IPS-NIHi11 (cell line): ENCODE measurements at regions not wholly inside any gene's neighbourhood (a gene's known extent, or its start where the extent isn't known, plus 50 kb on each side); places are given as distances from the start of the nearest gene placed in this dataset.

Experiments used
- DNase-seq: peaks from one replicate; pipeline ENCODE4 v3.0.0; 2012; ENCODE audit warnings: mixed read lengths, low spot score

GRCh38 chr12:62995097-62995496 lies 60.1 kb upstream of the PPM1H start:
- peak; percentile 39 for DNase-seq

DNA sequence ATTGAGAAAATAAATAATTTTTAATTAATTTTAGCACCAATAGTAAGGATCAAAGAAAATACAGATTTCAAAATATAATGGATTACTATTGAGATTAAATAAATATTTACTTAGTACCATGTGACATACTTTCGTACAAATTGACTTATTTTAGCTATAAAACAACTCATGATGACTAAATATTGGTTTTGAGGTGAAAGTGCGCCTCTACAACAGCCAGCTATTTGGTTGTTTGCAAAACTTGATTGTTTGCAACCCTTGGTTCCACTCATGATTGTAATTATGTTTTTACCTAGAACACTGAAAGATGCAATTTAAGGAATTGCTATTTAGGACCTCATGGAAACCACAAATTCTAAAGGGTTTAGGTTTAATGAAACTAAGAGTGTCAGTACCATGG lies 51.9 kb upstream of the PPM1H start:
- DNase-seq: no peak
